Dendritic cell treated with granulocyte-macrophage colony-stimulating factor and Interleukin-4, amounts not matched to agents 40 ng/mL and 50 ng/mL, for 4 days (primary cell): ENCODE measurements at regions not wholly inside any gene's neighbourhood (a gene's known extent, or its start where the extent isn't known, plus 50 kb on each side); places are given as distances from the start of the nearest gene placed in this dataset.

Experiments
- H3K27ac Mint-ChIP-seq: one replicate; pipeline ENCODE4 v1.8.0; 2022; ENCODE audit warnings: mild to moderate bottlenecking, mixed read lengths
- H3K27me3 Mint-ChIP-seq: one replicate; pipeline ENCODE4 v1.8.0; 2022; ENCODE audit warnings: mild to moderate bottlenecking, mixed read lengths
- H3K36me3 Mint-ChIP-seq: one replicate; pipeline ENCODE4 v1.8.0; 2022; ENCODE audit warnings: low read depth, mixed read lengths
- H3K4me1 Mint-ChIP-seq: one replicate; pipeline ENCODE4 v1.8.0; 2022; ENCODE audit warnings: low read depth, mixed read lengths
- H3K4me3 Mint-ChIP-seq: one replicate; pipeline ENCODE4 v1.8.0; 2022; ENCODE audit warnings: mild to moderate bottlenecking, moderate library complexity, mixed read lengths
- H3K9me3 Mint-ChIP-seq: one replicate; pipeline ENCODE4 v1.8.0; 2022; ENCODE audit warnings: mixed read lengths
- intact Hi-C: fragments of 100-400 bp; cut with micrococcal nuclease; formaldehyde crosslinking; loops from one replicate; pipeline ENCODE4 v1.15.0; 2022

DNA sequence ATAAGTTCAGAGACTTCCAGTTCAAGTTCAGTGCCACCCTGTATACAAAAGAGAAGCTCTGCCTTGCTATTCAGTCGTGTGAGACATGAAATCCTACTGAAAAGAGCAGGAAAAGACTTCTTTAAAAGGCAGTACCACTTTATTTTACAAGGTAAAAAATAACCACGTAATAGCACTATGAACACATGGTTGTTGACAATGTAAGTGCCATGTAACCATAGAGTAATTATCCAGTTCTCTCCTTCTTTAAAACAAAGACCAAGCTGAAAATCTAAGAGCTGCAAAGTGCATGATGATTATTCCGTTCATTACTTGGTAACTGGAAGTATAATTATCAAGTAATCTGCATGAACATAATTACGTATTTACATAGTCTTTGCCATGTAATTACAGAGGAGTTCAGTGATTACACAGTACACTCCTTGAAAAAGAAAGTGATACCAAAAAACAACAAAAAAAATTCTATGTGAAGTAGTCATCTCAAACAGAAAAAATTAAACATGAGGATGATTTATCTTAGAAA lies 288.7 kb downstream of the EFNB2 start:
- H3K4me1 Mint-ChIP-seq, result no peaks in the 10 kb centered on the region
- no peak overlapping the region for H3K4me3 Mint-ChIP-seq
- no peak overlapping the region for H3K27ac Mint-ChIP-seq
- intact Hi-C loops, result no loop called here
- H3K9me3 Mint-ChIP-seq, result peaks cover 12% of the 10 kb centered on the region
- no peaks in the 10 kb centered on the region for H3K27me3 Mint-ChIP-seq
- H3K36me3 Mint-ChIP-seq, result no peaks in the 10 kb centered on the region

GRCh38 chr13:106246242-106246641 lies 289.2 kb downstream of the EFNB2 start:
- no peaks in the 10 kb centered on the region for H3K27me3 Mint-ChIP-seq
- no peak overlapping the region for H3K4me3 Mint-ChIP-seq
- intact Hi-C loops, result no loop called here
- H3K36me3 Mint-ChIP-seq, result no peaks in the 10 kb centered on the region
- peaks cover 11% of the 10 kb centered on the region for H3K9me3 Mint-ChIP-seq
- no peak overlapping the region for H3K27ac Mint-ChIP-seq
- no peaks in the 10 kb centered on the region for H3K4me1 Mint-ChIP-seq

- no peaks in the 10 kb centered on the region for H3K4me1 Mint-ChIP-seq
- H3K36me3 Mint-ChIP-seq, result no peaks in the 10 kb centered on the region
- H3K27me3 Mint-ChIP-seq, result no peaks in the 10 kb centered on the region
- H3K4me3 Mint-ChIP-seq, result no peak overlapping the region
- H3K9me3 Mint-ChIP-seq, result peaks cover 8% of the 10 kb centered on the region
- no peak overlapping the region for H3K27ac Mint-ChIP-seq
- intact Hi-C loops, result no loop called here
Measured at GRCh38 chr13:106243011-106243565, 292.4 kb downstream of the EFNB2 start.

- intact Hi-C loops, result no loop called here
- Mint-ChIP-seq H3K27ac (no peak overlapping the region), H3K4me3 (no peak overlapping the region), H3K36me3 (no peaks in the 10 kb centered on the region), H3K9me3 (peaks cover 9% of the 10 kb centered on the region), H3K27me3 (no peaks in the 10 kb centered on the region), H3K4me1 (no peaks in the 10 kb centered on the region)
Measured at GRCh38 chr13:106241974-106242953, 293.2 kb downstream of the EFNB2 start.

- Mint-ChIP-seq H3K4me3 (no peak overlapping the region), H3K9me3 (peaks cover 22% of the 10 kb centered on the region), H3K27me3 (no peaks in the 10 kb centered on the region), H3K36me3 (no peaks in the 10 kb centered on the region), H3K4me1 (no peaks in the 10 kb centered on the region), H3K27ac (no peak overlapping the region)
- intact Hi-C loops, result no loop called here
Measured at GRCh38 chr13:106238690-106239089, 296.8 kb downstream of the EFNB2 start.

DNA sequence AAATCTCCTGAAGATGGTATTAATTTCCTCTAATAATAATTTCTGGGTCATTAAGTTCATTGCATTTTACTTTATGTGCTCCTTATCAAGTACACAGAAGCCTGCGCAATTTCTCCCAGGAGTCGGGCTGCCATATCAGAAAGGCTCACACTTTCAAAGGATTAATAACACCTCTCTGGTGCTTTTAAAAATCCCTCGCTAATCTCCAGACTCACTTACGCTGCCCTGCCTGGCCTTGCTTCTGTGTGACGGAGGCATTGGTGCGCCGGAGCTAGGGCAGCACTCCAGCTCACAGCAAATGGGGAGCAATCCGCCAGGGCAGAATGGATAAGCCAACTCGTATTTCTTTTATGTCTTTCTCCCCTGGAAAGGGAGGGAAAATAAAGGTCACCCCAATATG lies 300.8 kb downstream of the EFNB2 start:
- H3K36me3 Mint-ChIP-seq, result no peaks in the 10 kb centered on the region
- no peak overlapping the region for H3K4me3 Mint-ChIP-seq
- no peaks in the 10 kb centered on the region for H3K4me1 Mint-ChIP-seq
- peaks cover 14% of the 10 kb centered on the region for H3K9me3 Mint-ChIP-seq
- intact Hi-C loops, result no loop called here
- H3K27me3 Mint-ChIP-seq, result no peaks in the 10 kb centered on the region
- no peak overlapping the region for H3K27ac Mint-ChIP-seq

GRCh38 chr13:106233134-106233735 lies 302.2 kb downstream of the EFNB2 start:
- H3K36me3 Mint-ChIP-seq, result no peaks in the 10 kb centered on the region
- intact Hi-C loops, result no loop called here

DNA sequence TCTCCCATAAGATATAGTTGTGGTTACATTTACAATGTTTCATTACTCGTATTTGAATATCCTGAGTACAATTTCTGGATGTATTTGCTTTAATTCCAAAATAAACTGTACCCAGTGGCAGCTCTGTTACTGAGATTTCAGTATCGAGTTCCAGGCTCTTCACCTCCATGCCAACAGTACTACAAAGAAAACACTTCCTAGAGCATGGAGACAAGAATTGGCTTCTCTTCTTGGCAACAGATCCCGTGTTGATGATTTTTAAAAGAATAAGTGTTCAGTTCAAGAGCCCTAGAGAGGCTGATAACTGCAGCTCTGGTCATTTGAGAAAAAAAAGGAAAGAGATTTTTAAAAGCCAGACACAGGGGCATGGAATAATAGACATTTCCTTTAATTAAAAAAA lies 302.8 kb downstream of the EFNB2 start:
- intact Hi-C loops, result no loop called here
- Mint-ChIP-seq H3K4me3 (no peak overlapping the region), H3K27me3 (no peaks in the 10 kb centered on the region), H3K4me1 (no peaks in the 10 kb centered on the region), H3K9me3 (peaks cover 27% of the 10 kb centered on the region), H3K36me3 (no peaks in the 10 kb centered on the region), H3K27ac (no peak overlapping the region)

More at GRCh38 chr13:106233134-106233735, 302.2 kb downstream of the EFNB2 start:
- H3K9me3 Mint-ChIP-seq, result peaks cover 22% of the 10 kb centered on the region
- no peaks in the 10 kb centered on the region for H3K27me3 Mint-ChIP-seq
- H3K4me3 Mint-ChIP-seq, result no peak overlapping the region
- no peaks in the 10 kb centered on the region for H3K4me1 Mint-ChIP-seq
- H3K27ac Mint-ChIP-seq, result no peak overlapping the region

DNA sequence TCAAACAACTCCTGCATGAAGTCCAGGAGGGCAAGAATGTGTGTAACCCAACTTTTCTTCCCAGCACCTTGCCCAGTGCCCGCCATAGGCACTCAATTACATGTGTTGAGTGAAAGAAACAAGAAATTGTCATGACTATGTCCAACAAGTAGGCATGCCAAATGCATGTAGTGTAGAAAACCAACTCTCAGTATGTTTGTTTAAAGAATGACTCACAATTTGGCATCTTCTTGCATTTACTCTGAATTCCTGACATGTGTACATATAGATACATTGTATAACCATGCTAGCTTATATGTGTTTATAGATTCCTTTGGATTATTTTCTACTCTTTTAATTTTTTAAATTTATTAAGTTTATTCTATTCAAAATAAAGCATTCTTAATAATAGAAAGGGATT lies 305.0 kb downstream of the EFNB2 start:
- Mint-ChIP-seq H3K27me3 (no peaks in the 10 kb centered on the region), H3K36me3 (no peaks in the 10 kb centered on the region), H3K9me3 (peaks cover 17% of the 10 kb centered on the region), H3K4me1 (no peaks in the 10 kb centered on the region), H3K27ac (no peak overlapping the region), H3K4me3 (no peak overlapping the region)
- intact Hi-C loops, result no loop called here

GRCh38 chr13:106225126-106225525 lies 310.3 kb downstream of the EFNB2 start:
- Mint-ChIP-seq H3K27ac (no peak overlapping the region), H3K27me3 (no peaks in the 10 kb centered on the region), H3K9me3 (peaks cover 17% of the 10 kb centered on the region), H3K36me3 (no peaks in the 10 kb centered on the region), H3K4me1 (no peaks in the 10 kb centered on the region), H3K4me3 (no peak overlapping the region)
- intact Hi-C loops, result no loop called here

- no peak overlapping the region for H3K27ac Mint-ChIP-seq
- intact Hi-C loops, result no loop called here
- no peaks in the 10 kb centered on the region for H3K36me3 Mint-ChIP-seq
- H3K4me3 Mint-ChIP-seq, result no peak overlapping the region
- no peaks in the 10 kb centered on the region for H3K27me3 Mint-ChIP-seq
- H3K4me1 Mint-ChIP-seq, result no peaks in the 10 kb centered on the region
- no peaks in the 10 kb centered on the region for H3K9me3 Mint-ChIP-seq
Measured at GRCh38 chr13:106220211-106220610, 315.3 kb downstream of the EFNB2 start.

DNA sequence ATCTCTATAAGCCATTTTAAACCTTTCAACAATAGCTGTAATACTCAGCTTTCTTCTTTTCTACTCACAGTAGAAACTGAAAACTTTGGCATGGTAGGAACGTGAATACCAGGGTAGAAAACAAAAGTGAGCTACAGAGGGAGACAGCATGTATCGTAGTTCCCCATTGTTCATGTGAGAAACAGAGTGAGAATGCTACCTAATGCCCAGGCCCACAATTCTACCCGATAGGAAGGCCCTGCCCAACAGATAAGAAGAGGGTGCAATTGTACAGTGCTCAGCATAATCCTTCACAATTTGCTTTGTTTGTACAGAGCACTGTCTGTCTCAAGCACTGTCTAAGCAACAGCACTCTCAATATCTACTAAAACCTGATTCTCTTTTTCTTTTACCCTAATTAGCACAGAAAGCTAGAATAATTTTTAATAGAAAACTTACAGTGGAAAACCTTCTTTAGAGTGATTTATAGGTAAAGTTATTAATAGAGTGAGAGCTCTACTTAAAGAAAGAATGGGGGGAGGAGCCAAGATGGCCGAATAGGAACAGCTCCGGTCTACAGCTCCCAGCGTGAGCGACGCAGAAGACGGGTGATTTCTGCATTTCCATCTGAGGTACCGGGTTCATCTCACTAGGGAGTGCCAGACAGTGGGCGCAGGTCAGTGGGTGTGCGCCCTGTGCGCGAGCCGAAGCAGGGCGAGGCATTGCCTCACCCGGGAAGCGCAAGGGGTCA lies 322.3 kb downstream of the EFNB2 start:
- no peak overlapping the region for H3K27ac Mint-ChIP-seq
- no peaks in the 10 kb centered on the region for H3K4me1 Mint-ChIP-seq
- H3K27me3 Mint-ChIP-seq, result no peaks in the 10 kb centered on the region
- H3K36me3 Mint-ChIP-seq, result no peaks in the 10 kb centered on the region
- H3K4me3 Mint-ChIP-seq, result no peak overlapping the region
- H3K9me3 Mint-ChIP-seq, result peaks cover 9% of the 10 kb centered on the region
- intact Hi-C loops, result no loop called here

DNA sequence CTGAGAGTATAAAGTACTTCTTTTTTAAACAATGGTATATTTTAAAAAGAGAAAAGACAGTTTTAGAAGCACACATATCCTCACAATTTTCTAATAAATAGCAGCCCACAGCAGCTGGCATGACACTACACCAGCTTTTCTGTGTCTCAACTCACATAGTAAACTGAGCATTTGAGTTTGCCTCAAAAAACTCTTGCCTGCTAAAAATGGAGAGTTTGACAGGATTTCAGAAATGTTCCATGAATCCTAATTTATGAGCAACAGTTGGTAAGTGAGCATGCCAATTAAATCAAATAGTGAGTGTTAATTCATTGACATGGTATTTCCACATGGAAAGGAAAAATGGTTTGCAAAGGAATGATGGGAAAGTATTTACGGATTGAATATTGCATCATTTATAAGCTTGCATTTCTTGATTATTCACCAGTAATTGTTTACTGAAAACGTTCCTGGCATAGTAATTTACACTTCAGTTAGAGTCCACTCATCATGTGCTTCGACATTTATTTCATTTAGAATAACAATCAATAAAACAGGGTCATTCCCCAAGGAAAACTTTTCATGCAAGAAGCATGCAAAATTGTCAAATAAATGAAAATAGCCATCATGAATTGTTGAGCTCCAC lies 323.0 kb downstream of the EFNB2 start:
- no peaks in the 10 kb centered on the region for H3K36me3 Mint-ChIP-seq
- H3K27ac Mint-ChIP-seq, result no peak overlapping the region
- H3K4me3 Mint-ChIP-seq, result no peak overlapping the region

More for the DNA sequence above, 323.0 kb downstream of the EFNB2 start:
- H3K27me3 Mint-ChIP-seq, result no peaks in the 10 kb centered on the region
- peaks cover 9% of the 10 kb centered on the region for H3K9me3 Mint-ChIP-seq
- intact Hi-C loops, result no loop called here
- H3K4me1 Mint-ChIP-seq, result no peaks in the 10 kb centered on the region
